GM19238 (cell line): ENCODE measurements at regions not wholly inside any gene's neighbourhood (a gene's known extent, or its start where the extent isn't known, plus 50 kb on each side); places are given as distances from the start of the nearest gene placed in this dataset.

Experiments used
- DNase-seq: peaks from one replicate; pipeline ENCODE4 v3.0.0; 2011; ENCODE audit warnings: low spot score; ENCODE audit not compliant: insufficient read length

GRCh38 chr10:111200505-111201186 is 123.8 kb downstream of the ADRA2A start:
- no peak for DNase-seq

- DNase-seq: no peak
Observed at GRCh38 chr10:111203615-111204014, 126.8 kb downstream of the ADRA2A start.

GRCh38 chr10:111204838-111205237 is 128.0 kb downstream of the ADRA2A start:
- DNase-seq: no peak

GRCh38 chr10:111206521-111206920 is 129.7 kb downstream of the ADRA2A start:
- DNase-seq: no peak

GRCh38 chr10:111207500-111207899 is 130.7 kb downstream of the ADRA2A start:
- DNase-seq: no peak

GRCh38 chr10:111208951-111209350 is 132.1 kb downstream of the ADRA2A start:
- DNase-seq: no peak

GRCh38 chr10:111209692-111210091 is 132.9 kb downstream of the ADRA2A start:
- DNase-seq: no peak

- no peak for DNase-seq
Observed at GRCh38 chr10:111211241-111211640, 134.4 kb downstream of the ADRA2A start.

GRCh38 chr10:111211706-111212105 is 134.9 kb downstream of the ADRA2A start:
- DNase-seq: no peak

- DNase-seq: no peak
Observed at GRCh38 chr10:111221682-111222480, 145.1 kb downstream of the ADRA2A start.

GRCh38 chr10:111222961-111223360 is 146.1 kb downstream of the ADRA2A start:
- DNase-seq: no peak

- no peak for DNase-seq
Observed at GRCh38 chr10:111231779-111232178, 154.9 kb downstream of the ADRA2A start.

- DNase-seq: no peak
Observed at GRCh38 chr10:111233439-111233838, 156.6 kb downstream of the ADRA2A start.

- DNase-seq: no peak
Observed at GRCh38 chr10:111234234-111234913, 157.5 kb downstream of the ADRA2A start.

GRCh38 chr10:111234914-111235302 is 158.1 kb downstream of the ADRA2A start:
- DNase-seq: no peak

GRCh38 chr10:111240348-111240747 is 163.5 kb downstream of the ADRA2A start:
- no peak for DNase-seq

GRCh38 chr10:111243126-111243525 is 166.3 kb downstream of the ADRA2A start:
- DNase-seq: no peak

- no peak for DNase-seq
Observed at GRCh38 chr10:111246136-111246535, 169.3 kb downstream of the ADRA2A start.

GRCh38 chr10:111246814-111247452 is 170.1 kb downstream of the ADRA2A start:
- DNase-seq: no peak

- DNase-seq: no peak
Observed at GRCh38 chr10:111247781-111248389, 171.1 kb downstream of the ADRA2A start.

- no peak for DNase-seq
Observed at GRCh38 chr10:111249925-111250324, 173.1 kb downstream of the ADRA2A start.
